ENCODE measurements at regions not wholly inside any gene's neighbourhood (a gene's known extent, or its start where the extent isn't known, plus 50 kb on each side); places are given as distances from the start of the nearest gene placed in this dataset.
"Not testable (repeated sequence)": the region's sequence is repeated elsewhere in the genome, so short reads cannot be mapped to it uniquely, and the experiment has no call there.

DNA sequence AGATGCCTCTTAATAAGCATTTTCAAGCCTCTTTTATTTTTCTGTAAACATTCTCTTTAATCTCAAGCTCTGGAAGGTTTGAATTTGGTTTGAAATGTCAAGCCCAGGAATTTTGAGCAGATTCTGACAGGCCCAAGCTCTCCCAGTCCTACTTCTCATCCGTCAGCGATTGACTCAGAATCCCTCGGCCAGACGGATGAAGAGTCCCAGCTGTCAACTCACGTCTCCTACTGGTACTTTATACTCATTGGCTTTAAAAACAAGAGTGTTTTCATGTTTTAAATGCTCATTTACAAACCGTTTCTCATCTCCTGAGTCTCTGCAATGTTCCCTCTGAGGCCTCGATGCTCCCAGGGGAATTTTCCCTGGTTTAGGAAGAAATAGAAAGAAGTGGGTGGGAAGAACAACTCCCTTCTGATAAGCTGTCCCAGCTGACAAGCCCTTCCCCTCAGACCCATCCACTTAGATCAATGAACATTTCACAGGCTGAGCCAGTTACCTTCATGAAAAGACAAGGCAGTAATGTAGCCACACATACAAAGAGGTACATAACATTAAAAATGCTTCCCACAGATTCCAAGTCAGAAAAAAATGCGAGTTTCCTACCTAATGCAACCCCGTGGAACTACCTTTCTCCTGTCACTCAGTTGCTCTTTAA, 478.2 kb upstream of the DPH6 start:
- DNase-seq (ENCODE audit: low read depth, low spot score): no peak
- H3K27ac ChIP-seq: no peak overlapping the region

DNA sequence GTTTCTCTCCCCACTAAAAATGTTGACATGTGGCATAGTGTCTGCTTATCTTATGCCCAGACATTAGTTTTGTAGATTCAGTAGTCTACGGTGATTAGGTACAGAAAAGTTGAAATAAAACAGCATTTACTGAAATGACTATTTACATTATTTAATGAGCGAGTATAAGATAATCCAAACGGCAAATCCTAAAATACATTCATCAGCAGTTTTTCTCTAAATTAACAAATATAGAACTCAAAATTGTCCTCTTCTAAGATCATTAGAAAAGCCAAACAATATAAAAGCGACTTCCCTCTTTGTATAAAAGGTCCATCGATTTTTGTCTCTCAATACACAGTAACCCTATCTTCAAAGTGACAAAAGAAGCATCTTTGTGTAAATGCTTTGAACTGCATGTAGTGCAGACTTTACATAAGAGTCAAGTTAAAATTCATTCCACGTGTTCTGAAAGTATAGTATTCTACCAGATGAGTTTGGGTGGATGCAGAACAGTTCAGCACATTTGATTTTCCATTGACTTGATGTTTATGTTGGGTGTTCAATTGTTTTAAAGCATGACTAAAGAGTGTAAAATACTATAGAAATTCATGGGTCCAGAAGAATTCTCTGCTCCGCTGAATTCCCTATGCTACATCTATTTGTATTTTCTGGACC, 480.8 kb upstream of the DPH6 start:
- no peak for DNase-seq (ENCODE audit: low read depth, low spot score)

DNA sequence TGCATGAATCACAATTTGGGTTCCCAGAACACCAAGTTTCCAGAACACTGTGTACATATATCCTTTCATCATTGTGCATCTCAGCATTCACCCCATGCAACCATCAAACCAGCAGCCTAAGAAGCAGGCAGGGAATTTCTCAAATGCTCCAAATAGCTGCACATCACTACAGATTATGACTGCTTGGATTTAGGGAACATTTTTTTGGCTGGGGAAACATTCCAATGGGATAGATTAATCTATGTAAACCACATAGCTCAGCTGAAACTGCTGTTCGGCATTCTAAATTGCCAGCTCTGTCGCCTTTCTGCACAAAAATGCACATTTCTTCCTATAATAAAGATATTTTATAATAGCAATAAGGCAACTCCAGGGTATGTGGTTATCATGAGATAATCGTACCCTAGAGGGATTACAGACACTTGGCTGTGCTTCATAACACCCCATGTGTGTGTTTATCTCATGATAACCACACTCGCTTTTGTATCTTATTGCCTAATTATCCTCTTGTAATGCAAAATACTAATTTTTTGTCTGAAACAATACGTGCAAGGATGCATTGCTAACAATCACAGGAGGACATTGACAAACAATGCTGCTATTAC, 483.7 kb upstream of the DPH6 start:
- H3K27ac ChIP-seq: no peak overlapping the region
- DNase-seq (ENCODE audit: low read depth, low spot score): no peak

More for the DNA sequence above, 480.8 kb upstream of the DPH6 start:
- no peak overlapping the region for H3K27ac ChIP-seq

DNA sequence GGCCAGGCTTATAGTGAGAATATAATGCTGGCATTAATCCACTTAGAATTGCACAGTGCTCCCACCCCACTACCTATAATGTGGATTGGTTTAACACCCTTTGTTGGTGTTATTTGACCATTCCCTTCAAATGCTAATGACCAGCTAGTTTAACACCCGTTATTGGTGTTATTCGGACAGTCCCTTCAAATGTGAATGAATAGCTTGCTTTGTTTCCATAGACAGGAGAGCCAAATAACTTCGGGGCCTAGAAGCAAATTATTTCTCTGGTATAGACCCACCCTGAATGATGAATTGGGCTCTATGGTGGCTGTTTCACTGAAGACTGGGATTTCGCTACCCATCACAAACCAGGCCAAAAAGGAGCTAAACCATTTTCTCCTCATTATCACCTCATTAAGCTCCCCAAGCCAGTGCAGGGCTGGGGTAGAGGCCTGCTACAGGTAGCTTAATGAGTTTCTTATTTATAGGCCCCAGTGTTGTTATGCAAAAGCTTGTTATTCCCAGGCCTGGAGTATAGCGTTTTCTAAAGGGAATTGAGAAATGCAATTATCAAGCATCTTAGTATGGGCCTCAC, 494.1 kb upstream of the DPH6 start:
- no peak overlapping the region for H3K27ac ChIP-seq

DNA sequence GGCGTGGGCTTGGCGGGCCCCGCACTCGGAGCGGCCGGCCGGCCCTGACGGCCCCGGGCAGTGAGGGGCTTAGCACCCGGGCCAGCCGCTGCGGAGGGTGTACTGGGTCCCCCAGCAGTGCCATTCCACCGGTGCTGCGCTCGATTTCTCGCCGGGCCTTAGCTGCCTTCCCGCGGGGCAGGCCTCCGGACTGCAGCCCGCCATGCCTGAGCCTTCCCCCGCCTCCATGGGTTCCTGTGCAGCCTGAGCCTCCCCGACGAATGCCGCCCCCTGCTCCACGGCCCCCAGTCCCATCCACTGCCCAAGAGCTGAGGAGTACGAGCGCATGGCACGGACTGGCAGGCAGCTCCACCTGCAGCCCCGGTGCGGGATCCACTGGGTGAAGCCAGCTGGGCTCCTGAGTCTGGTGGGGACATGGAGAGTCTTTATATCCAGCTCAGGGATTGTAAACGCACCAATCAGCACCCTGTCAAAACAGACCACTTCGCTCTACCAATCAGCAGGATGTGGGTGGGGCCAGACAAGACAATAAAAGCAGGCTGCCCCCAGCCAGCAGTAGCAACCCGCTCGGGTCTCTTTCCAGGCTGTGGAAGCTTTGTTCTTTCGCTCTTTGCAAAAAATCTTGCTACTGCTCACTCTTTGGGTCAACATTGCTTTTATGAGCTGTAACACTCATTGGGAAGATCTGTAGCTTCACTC, 501.2 kb upstream of the DPH6 start:
- not testable (repeated sequence) for DNase-seq (ENCODE audit: low read depth, low spot score); H3K27ac ChIP-seq

More for the DNA sequence above, 494.1 kb upstream of the DPH6 start:
- no peak for DNase-seq (ENCODE audit: low read depth, low spot score)

DNA sequence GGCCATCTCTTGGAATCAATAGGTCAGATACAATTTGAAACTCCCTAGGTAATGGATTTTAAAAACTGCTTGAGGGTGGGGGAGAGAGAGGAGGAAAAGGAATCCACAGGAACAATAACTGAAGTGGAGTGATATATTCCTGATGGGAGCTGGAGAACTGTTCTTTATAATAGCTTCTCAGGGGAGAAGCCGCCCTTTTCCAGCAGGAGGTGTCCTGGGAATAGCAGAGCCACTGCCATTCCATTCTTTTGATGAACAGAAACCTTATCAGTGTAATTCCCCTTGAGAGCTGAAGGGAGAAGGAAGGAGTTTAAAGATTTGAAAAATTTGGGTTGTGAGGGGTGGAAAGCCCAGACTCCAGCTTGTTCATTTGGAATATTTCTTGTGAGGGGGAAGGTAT, 504.9 kb upstream of the DPH6 start:
- no peak for DNase-seq (ENCODE audit: low read depth, low spot score)
- no peak overlapping the region for H3K27ac ChIP-seq

DNA sequence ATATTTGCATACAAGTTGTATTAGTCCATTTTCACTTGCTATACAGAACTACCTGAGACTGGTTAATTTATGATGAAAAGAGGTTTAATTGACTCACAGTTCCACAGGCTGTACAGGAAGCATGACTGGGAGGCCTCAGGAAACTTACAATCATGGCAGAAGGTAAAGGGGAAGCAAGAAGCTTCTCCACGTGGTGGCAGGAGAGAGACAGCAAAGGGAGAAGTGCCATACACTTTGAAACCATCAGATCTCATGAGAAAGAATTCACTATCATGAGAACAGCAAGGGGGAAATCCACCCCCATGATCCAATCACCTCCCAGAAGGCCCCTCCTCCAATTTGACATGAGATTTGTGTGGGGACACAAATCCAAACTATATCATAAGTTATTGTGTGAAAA, 506.7 kb upstream of the DPH6 start:
- not testable (repeated sequence) for DNase-seq (ENCODE audit: low read depth, low spot score); H3K27ac ChIP-seq

DNA sequence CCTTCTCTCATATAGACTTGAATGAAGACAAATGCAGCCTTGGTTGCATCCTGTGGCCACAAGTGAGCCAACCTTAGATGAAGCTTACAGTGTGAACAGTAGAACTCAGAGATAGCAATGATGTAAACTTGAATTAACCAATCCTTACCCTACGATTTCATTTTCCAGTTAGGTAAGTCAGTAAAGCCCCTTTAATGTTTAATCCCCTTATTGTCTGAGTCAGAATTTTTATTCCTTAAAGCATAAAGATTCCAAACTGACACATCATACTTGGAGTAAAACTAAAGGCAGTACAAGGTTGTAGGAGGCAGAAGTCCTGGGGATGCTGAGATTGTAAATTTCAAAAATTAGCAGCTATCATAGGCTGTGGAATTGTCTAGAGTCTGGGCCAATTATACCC, 507.8 kb upstream of the DPH6 start:
- H3K27ac ChIP-seq: no peak overlapping the region
- no peak for DNase-seq (ENCODE audit: low read depth, low spot score)

DNA sequence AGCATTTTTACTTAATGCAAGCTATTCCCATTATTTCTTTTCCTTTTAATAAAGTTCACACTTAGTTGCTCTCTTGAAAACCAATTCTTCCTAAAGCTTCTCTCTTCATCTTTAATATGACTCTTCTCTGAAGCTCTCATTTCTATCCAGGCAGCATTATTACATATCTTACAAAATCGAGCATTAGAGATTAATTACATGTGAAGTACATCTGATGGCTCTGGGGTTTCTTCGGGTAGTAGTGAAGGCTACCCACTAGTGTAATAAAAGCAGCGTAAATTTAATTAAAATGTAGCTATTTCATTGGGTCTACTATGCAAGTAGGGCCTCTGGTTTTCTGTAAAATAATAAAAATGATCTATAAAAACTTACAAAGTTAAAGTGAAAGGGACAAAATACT, 513.6 kb upstream of the DPH6 start:
- H3K27ac ChIP-seq: no peak overlapping the region
- no peak for DNase-seq (ENCODE audit: low read depth, low spot score)

DNA sequence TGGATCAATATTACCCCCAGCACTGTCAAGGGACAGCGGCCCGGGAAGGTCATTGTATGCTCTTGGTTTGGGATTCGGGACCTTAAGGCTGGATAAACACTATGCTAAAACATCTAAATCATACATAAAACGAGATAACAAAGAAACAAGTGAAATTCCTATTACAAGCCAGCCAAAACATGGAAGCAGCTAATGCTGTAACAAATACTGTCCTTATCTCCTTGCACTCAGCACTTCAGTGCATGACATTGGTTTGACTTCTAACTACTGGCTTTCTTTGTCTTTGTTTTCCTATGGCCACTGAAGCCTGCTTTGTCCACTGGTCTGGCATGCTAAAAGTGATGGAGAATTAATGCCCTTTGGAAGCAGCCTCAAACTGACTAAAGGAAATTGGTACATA, 516.4 kb upstream of the DPH6 start:
- DNase-seq (ENCODE audit: low read depth, low spot score): no peak
- no peak overlapping the region for H3K27ac ChIP-seq

DNA sequence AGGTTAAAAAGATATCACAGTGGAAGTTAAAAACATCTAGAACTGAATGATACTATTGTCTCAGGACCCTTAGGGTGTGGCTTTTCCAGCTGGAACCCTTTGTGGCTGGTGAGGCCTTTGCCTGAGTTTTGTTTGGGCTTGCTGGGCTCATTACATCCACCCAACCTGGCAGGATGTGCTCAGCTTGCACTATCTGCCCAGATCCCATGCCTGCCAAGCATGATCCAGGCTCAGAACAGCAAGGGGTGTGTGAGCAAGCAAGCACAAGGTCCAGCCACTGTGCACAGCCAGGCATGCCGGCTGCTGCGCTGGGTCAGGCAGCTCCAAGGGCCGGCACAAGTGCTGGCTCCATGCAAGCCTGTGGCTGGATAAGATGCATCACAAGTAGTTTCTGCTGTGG, 512.7 kb upstream of the CDIN1 start:
- DNase-seq (ENCODE audit: low read depth, low spot score): peak; percentile 14
- H3K27ac ChIP-seq: no peak overlapping the region

DNA sequence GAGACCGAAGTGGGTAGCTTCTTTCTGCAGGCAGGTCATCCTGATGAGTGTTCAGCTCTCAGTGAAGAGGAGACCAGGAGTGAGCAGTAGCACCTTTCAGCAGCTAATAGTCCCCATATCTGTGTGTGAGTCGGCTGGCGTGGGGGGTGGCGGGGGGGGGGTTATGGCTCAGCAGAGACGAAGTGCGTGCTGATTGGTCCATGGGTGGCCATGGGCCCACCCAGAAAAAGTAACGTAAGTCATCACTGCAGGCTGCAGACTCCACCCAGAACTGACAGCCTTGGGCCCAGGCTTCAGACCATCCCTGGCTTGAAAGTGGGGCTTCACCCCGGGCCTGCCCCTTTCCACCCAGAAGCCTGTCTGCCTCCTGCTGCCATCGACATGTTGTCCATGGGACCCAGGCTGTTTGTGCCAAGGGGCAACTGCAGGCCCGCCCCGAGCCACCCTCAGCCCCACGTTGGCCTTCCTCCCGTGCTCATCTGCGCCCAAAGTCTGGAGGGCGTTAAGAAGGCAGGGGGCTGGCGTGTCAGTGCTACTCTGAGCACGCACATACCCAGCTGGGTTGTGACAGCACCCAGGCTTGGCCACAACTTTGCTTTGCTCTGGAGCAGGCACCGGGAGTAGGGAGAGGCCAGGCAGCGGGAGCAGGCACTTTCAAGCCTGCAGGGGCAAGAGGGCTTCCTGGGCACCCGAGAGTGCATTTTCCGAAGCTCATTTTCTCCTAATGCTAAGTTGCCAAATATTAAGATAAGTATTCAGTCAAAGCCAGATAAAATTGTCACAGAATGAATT, 511.7 kb upstream of the CDIN1 start:
- no peak for DNase-seq (ENCODE audit: low read depth, low spot score)
- H3K27ac ChIP-seq: no peak overlapping the region

DNA sequence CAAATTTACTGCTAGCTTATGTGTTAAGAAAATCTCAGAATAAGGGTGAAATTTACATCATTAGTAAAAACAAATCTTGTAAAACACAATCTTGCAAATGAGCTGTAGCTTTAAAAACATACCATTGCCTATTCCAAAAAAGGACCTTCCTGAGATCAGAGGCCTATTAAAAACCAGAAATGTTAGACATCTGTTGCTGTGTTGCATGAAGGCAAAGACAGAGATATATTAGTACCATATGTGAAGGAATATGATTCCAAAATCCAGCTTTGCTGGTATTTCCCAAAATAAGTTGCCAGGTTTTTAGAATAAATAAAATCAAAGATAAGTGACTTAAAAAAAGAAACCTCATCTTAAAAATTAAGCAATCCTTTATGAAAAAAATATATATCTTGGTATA, 504.1 kb upstream of the CDIN1 start:
- no peak overlapping the region for H3K27ac ChIP-seq
- DNase-seq (ENCODE audit: low read depth, low spot score): no peak

DNA sequence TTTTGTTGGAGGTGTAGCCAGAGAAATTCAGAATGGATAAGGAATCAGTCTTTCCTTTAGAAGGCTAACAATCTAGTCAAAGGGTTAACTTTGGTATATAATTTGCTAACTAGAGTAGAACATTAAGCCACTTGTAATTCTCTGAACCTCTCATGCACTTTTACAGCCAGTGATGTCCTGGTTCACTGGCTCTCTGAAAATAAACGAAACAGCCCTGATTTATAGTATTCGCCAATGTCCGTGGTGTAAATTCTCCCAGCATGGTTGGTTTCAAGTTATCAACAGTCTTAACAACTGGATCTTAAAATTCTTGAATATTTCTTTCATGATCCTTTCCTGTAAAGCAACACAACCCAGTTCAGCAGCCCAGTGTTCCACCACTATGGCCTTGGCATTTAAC, 500.4 kb upstream of the CDIN1 start:
- no peak for DNase-seq (ENCODE audit: low read depth, low spot score)

DNA sequence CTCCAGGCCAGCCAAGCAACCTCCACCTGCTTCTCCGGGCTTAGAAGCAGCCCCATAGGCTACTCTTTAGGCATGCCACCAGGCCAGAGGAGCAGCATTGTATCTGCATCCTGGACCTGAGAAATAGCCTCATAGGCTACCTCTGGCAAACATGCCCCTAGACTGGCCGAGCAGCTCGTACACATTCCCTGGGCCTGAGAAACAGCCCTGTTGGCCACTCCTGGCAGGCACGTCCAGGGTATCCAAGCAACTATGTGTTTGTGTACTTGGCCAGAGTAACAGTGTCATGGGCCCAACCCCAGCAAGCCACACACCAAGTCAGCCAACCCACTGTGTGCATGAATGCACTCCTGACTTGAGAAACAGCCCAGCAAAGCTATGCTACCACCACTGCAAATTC, 498.7 kb upstream of the CDIN1 start:
- no peak overlapping the region for H3K27ac ChIP-seq
- no peak for DNase-seq (ENCODE audit: low read depth, low spot score)

More for the DNA sequence above, 500.4 kb upstream of the CDIN1 start:
- H3K27ac ChIP-seq: no peak overlapping the region

DNA sequence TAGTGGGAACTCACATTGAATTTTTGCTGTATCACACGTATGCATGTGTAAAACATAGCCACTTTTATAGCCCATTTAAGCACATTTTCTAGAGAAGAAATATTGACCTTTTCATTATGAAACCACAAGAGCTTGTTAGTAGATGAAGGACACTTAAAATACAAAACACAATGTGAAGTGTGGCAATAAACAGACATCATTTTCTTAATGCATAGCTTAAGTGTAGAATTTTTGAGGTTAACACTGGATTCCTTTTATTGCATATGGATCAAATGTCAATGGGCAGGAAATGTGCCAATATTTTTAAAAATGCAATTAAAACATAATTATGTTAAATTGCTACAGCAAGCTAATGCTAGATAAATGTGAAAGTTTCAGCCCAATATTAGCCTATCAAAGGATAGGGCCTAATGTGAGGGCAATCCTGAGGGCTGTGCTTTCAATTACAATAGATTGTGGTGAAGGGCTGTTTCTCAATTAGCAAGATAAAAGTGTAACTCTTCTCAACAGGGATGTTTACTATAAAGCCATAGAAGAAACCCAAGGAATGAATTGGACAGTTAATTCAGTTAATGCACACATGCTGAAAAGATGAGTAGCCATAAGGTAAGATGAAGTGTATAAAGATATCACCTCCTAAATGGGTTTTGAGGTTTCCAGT, 489.0 kb upstream of the CDIN1 start:
- H3K27ac ChIP-seq: no peak overlapping the region
- no peak for DNase-seq (ENCODE audit: low read depth, low spot score)

DNA sequence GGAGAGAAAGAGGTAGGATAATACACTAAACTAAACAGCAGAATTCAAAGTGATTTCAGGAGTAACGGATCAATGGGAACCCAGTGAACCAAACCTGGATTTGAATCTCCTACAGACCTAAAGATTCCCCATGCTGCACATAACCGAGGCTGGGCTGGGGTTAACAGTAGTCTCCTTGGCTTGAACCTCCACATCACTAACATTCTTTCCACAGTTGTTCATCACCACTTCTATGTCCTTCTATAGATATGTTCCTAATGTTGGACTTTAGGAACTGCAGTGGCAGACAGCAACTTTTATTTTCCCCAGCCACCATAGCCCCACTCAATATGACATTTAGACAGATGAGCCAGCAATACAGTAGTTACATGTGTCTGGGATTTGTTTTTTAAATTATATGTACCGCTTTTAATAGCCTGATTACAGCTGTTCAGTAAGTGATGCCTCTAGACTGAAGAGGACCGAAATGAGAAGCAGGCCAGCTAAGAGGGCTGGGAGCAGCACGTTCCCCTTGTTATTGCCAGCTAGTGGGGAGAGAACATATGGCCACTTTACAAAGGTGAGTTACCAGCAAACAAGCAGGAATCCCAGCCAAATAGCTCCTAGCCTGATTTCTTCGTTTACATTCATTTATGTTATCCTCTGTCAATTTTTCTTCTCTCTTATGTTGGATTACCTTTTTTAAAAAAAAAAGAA, 472.6 kb upstream of the CDIN1 start:
- H3K27ac ChIP-seq: no peak overlapping the region
- DNase-seq (ENCODE audit: low read depth, low spot score): no peak

DNA sequence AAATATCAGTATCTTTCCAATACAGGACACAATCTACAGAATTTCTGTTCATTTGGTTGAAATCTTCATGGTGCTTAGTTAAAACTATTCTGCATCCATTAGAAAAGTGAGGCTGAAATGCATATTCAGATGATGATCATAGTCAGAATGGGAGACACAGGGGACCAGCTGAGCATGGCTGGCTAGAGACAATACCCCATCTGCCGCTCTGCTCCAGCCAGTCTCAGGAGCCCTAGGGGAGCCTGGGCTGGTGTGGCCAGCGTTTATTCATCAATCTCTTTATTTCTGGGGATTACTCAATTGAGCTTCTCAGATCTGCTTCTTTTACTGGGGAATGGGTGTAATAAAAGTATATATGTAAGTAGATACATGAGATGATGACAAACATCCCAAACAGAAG, 470.9 kb upstream of the CDIN1 start:
- DNase-seq (ENCODE audit: low read depth, low spot score): no peak
- H3K27ac ChIP-seq: no peak overlapping the region

All from epithelial cell of prostate (primary cell).